ENCODE measurements at regions not wholly inside any gene's neighbourhood (a gene's known extent, or its start where the extent isn't known, plus 50 kb on each side); places are given as distances from the start of the nearest gene placed in this dataset.

GRCh38 chr3:163384383-163384782 lies 1693.9 kb downstream of the SI start:
- TF ChIP-seq, protein P1, sequence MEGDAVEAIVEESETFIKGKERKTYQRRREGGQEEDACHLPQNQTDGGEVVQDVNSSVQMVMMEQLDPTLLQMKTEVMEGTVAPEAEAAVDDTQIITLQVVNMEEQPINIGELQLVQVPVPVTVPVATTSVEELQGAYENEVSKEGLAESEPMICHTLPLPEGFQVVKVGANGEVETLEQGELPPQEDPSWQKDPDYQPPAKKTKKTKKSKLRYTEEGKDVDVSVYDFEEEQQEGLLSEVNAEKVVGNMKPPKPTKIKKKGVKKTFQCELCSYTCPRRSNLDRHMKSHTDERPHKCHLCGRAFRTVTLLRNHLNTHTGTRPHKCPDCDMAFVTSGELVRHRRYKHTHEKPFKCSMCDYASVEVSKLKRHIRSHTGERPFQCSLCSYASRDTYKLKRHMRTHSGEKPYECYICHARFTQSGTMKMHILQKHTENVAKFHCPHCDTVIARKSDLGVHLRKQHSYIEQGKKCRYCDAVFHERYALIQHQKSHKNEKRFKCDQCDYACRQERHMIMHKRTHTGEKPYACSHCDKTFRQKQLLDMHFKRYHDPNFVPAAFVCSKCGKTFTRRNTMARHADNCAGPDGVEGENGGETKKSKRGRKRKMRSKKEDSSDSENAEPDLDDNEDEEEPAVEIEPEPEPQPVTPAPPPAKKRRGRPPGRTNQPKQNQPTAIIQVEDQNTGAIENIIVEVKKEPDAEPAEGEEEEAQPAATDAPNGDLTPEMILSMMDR (IDR thresholded peaks at IDR 0.05 in 4 of 5, conservative IDR thresholded peaks at IDR 0.05 in 1 of 5): no peak
- no peak for TF ChIP-seq POLR2A (IDR thresholded peaks at IDR 0.05)

Measured in gastrocnemius medialis (tissue), 4 donors.